Ascending aorta (tissue), 2 donors: ENCODE measurements at regions not wholly inside any gene's neighbourhood (a gene's known extent, or its start where the extent isn't known, plus 50 kb on each side); places are given as distances from the start of the nearest gene placed in this dataset.

Source experiments
- DNase-seq, 2 donors: peaks; one replicate each; pipeline ENCODE4 v3.0.0-alpha.2; 2019; ENCODE audit warnings: low spot score in 2 of 2
- H3K27ac ChIP-seq, 2 donors: fragments of 200-600 bp; sonication (generic); one replicate each; pipeline ENCODE4 v1.5.1; 2016 to 2017; ENCODE audit warnings: mild to moderate bottlenecking in 1 of 2
- H3K27me3 ChIP-seq: fragments of 200-600 bp; sonication (generic); one replicate; pipeline ENCODE4 v1.5.1; 2017
- H3K36me3 ChIP-seq, 2 donors: fragments of 200-600 bp; sonication (generic); one replicate each; pipeline ENCODE4 v1.5.1; 2016
- H3K4me1 ChIP-seq, 2 donors: fragments of 200-600 bp; sonication (generic); one replicate each; pipeline ENCODE4 v1.5.1; 2016 to 2017; ENCODE audit warnings: mild to moderate bottlenecking in 1 of 2
- H3K4me3 ChIP-seq, 2 donors: fragments of 200-600 bp; sonication (generic); one replicate each; pipeline ENCODE4 v1.5.1; 2016 to 2017; ENCODE audit warnings: mild to moderate bottlenecking in 1 of 2
- H3K9me3 ChIP-seq, 2 donors: fragments of 200-600 bp; sonication (generic); one replicate each; pipeline ENCODE4 v1.5.1; 2016
- intact Hi-C: fragments of 100-400 bp; cut with DNase I; formaldehyde crosslinking; loops from one replicate; pipeline ENCODE4 v1.15.1; 2023
- TF ChIP-seq, protein P1 (sequence below), 3 experiments: fragments of 200-600 bp in 2 of 3; fragments of 450-650 bp in 1 of 3; sonication (generic) in 2 of 3; IDR thresholded peaks; one replicate each; pipeline ENCODE4 v1.5.1; 2016 to 2019; ENCODE audit warnings: antibody characterized with exemption in 3 of 3, mild to moderate bottlenecking in 1 of 3, moderate library complexity in 1 of 3

- H3K27me3 ChIP-seq = no peaks in the 10 kb centered on the region
- intact Hi-C loops = no loop called here
- TF ChIP-seq, protein P1, sequence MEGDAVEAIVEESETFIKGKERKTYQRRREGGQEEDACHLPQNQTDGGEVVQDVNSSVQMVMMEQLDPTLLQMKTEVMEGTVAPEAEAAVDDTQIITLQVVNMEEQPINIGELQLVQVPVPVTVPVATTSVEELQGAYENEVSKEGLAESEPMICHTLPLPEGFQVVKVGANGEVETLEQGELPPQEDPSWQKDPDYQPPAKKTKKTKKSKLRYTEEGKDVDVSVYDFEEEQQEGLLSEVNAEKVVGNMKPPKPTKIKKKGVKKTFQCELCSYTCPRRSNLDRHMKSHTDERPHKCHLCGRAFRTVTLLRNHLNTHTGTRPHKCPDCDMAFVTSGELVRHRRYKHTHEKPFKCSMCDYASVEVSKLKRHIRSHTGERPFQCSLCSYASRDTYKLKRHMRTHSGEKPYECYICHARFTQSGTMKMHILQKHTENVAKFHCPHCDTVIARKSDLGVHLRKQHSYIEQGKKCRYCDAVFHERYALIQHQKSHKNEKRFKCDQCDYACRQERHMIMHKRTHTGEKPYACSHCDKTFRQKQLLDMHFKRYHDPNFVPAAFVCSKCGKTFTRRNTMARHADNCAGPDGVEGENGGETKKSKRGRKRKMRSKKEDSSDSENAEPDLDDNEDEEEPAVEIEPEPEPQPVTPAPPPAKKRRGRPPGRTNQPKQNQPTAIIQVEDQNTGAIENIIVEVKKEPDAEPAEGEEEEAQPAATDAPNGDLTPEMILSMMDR (IDR thresholded peaks at IDR 0.05) = no peak
These were observed 727.0 kb downstream of the C12orf50 start for GRCh38 chr12:87302126-87302745.

DNA sequence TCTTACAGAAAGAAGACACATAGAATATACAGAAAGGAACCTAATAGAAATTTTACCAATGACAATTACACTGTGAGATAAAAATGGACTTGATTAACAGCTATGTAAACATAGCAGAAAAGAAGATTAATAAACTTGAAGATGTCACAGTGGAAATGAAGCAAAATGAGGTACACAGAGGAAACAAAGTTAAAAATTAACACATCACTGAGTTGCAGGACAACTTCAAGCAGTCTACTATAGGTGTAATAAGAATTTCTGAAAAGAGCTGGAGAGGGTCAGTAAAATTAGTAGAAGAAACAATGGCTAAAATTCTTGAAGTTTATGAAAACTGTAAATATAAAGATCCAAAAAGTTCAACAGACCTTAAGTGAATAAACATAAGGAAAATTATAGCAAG, 738.7 kb downstream of the C12orf50 start:
- intact Hi-C loops = no loop called here

More at GRCh38 chr12:87302126-87302745, 727.0 kb downstream of the C12orf50 start:
- H3K4me3 ChIP-seq = no peak overlapping the region
- peaks cover 0 to 3% of the 10 kb centered on the region in 2 donors for H3K4me1 ChIP-seq
- no peaks in the 10 kb centered on the region for H3K36me3 ChIP-seq
- no peak for DNase-seq
- no peaks in the 10 kb centered on the region for H3K9me3 ChIP-seq
- no peak overlapping the region for H3K27ac ChIP-seq

DNA sequence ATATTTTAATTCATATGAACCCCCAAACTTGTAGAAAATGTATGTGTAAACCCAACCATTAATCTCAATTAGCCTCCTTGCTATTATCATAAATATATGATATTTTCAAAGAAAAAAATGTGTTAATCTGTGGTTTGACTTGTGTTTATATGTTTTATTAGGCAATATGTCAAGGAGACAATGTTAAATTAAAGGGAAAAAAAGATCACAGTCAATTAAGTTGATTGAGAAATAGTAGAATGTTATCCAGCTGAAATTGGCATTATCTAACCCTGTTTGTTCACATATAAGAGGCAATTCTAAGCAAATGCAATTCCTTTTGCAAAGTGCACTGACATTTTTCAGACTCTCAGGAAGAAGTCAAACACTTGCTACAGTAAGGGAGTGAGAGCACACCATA, 745.3 kb downstream of the C12orf50 start:
- Histone ChIP-seq H3K27ac (no peak overlapping the region), H3K4me3 (no peak overlapping the region), H3K27me3 (no peaks in the 10 kb centered on the region), H3K4me1 (no peaks in the 10 kb centered on the region), H3K36me3 (no peaks in the 10 kb centered on the region), H3K9me3 (no peaks in the 10 kb centered on the region)
- no peak for DNase-seq
- intact Hi-C loops = no loop called here
- TF ChIP-seq, protein P1 (IDR thresholded peaks at IDR 0.05) = no peak

More for the DNA sequence above, 738.7 kb downstream of the C12orf50 start:
- H3K4me1 ChIP-seq = no peaks in the 10 kb centered on the region
- H3K4me3 ChIP-seq = no peak overlapping the region
- TF ChIP-seq, protein P1 (IDR thresholded peaks at IDR 0.05) = no peak
- no peak overlapping the region for H3K27ac ChIP-seq
- H3K9me3 ChIP-seq = no peaks in the 10 kb centered on the region
- no peak for DNase-seq
- H3K27me3 ChIP-seq = no peaks in the 10 kb centered on the region
- no peaks in the 10 kb centered on the region for H3K36me3 ChIP-seq

DNA sequence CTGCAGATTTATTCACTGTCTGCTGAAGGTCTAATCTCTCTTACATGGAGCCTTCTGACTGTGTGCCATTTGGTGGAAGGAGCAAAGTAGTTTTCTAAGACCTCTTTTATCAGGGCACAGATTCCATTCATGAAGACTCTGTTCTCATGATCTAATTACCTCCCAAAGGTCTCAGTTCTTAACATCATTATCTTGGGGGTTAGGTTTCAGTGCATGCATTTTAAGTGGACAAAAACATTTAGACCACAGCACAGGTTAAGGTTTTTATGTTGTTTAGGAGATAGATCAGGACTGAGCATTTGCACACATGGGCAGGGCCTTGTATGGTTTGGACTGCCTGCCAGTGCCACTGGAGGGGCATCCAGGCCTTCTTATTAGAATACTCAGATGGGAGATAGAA, 746.1 kb downstream of the C12orf50 start:
- Histone ChIP-seq H3K4me3 (no peak overlapping the region), H3K9me3 (no peaks in the 10 kb centered on the region), H3K27ac (no peak overlapping the region), H3K4me1 (no peaks in the 10 kb centered on the region), H3K36me3 (no peaks in the 10 kb centered on the region), H3K27me3 (no peaks in the 10 kb centered on the region)
- DNase-seq = no peak
- intact Hi-C loops = no loop called here
- TF ChIP-seq, protein P1 (IDR thresholded peaks at IDR 0.05) = no peak

GRCh38 chr12:87280893-87281292, 748.3 kb downstream of the C12orf50 start:
- DNase-seq = no peak
- no peaks in the 10 kb centered on the region for H3K4me1 ChIP-seq
- intact Hi-C loops = no loop called here

More at GRCh38 chr12:87280893-87281292, 748.3 kb downstream of the C12orf50 start:
- Histone ChIP-seq H3K4me3 (no peak overlapping the region), H3K9me3 (no peaks in the 10 kb centered on the region), H3K27ac (no peak overlapping the region), H3K36me3 (no peaks in the 10 kb centered on the region), H3K27me3 (no peaks in the 10 kb centered on the region)
- TF ChIP-seq, protein P1 (IDR thresholded peaks at IDR 0.05) = no peak
